Esophagus muscularis mucosa (tissue), 3 donors: ENCODE measurements at regions not wholly inside any gene's neighbourhood (a gene's known extent, or its start where the extent isn't known, plus 50 kb on each side); places are given as distances from the start of the nearest gene placed in this dataset.

Source experiments
- CTCF ChIP-seq, 3 experiments: fragments of 200-600 bp in 2 of 3; fragments of 450-650 bp in 1 of 3; sonication (generic) in 2 of 3; IDR thresholded peaks; one replicate each; pipeline ENCODE4 v1.5.1; 2017 to 2019; ENCODE audit warnings: antibody characterized with exemption in 3 of 3, mild to moderate bottlenecking in 2 of 3, moderate library complexity in 1 of 3
- POLR2AphosphoS5 ChIP-seq, 2 donors: sonication (generic); formaldehyde crosslinking; IDR thresholded peaks; one replicate each; pipeline ENCODE4 v1.6.1; 2017; ENCODE audit warnings: antibody characterized with exemption in 2 of 2

GRCh38 chr22:22425783-22426624, 82.5 kb downstream of the ZNF280B start:
- no peak for TF ChIP-seq CTCF (IDR thresholded peaks at IDR 0.05)
- TF ChIP-seq POLR2AphosphoS5 (IDR thresholded peaks at IDR 0.05) = no peak
